GM18502 (cell line): ENCODE measurements at regions not wholly inside any gene's neighbourhood (a gene's known extent, or its start where the extent isn't known, plus 50 kb on each side); places are given as distances from the start of the nearest gene placed in this dataset.
"Not testable (repeated sequence)": the region's sequence is repeated elsewhere in the genome, so short reads cannot be mapped to it uniquely, and the experiment has no call there.

ENCODE experiments used
- ATAC-seq: cut with Tn5 transposase; IDR thresholded peaks from one replicate; pipeline ENCODE4 v1.9.1; 2021; ENCODE audit warnings: mild to moderate bottlenecking; ENCODE audit not compliant: unreplicated experiment, poor library complexity

- no peak for ATAC-seq
These were observed 1599.1 kb downstream of the PCDH9 start for GRCh38 chr13:65631078-65631477.

- no peak for ATAC-seq
These were observed 1600.2 kb downstream of the PCDH9 start for GRCh38 chr13:65629926-65630325.

GRCh38 chr13:65623148-65623547, 1607.0 kb downstream of the PCDH9 start:
- ATAC-seq, result no peak

GRCh38 chr13:65615506-65615905, 1614.6 kb downstream of the PCDH9 start:
- no peak for ATAC-seq

GRCh38 chr13:65613004-65613403, 1617.1 kb downstream of the PCDH9 start:
- no peak for ATAC-seq

GRCh38 chr13:65609350-65609749, 1620.8 kb downstream of the PCDH9 start:
- no peak for ATAC-seq

GRCh38 chr13:65606622-65607021, 1623.5 kb downstream of the PCDH9 start:
- ATAC-seq, result no peak

- ATAC-seq, result no peak
These were observed 1624.7 kb downstream of the PCDH9 start for GRCh38 chr13:65605396-65605795.

GRCh38 chr13:65603160-65603559, 1627.0 kb downstream of the PCDH9 start:
- no peak for ATAC-seq

- no peak for ATAC-seq
These were observed 1628.3 kb downstream of the PCDH9 start for GRCh38 chr13:65601855-65602254.

GRCh38 chr13:65600702-65601101, 1629.4 kb downstream of the PCDH9 start:
- no peak for ATAC-seq

- no peak for ATAC-seq
These were observed 1632.0 kb downstream of the PCDH9 start for GRCh38 chr13:65597839-65598818.

GRCh38 chr13:65595916-65596315, 1634.2 kb downstream of the PCDH9 start:
- ATAC-seq, result no peak

GRCh38 chr13:65594298-65594781, 1635.8 kb downstream of the PCDH9 start:
- no peak for ATAC-seq

GRCh38 chr13:65593298-65593874, 1636.8 kb downstream of the PCDH9 start:
- no peak for ATAC-seq

- ATAC-seq, result no peak
These were observed 1637.4 kb downstream of the PCDH9 start for GRCh38 chr13:65592731-65593130.

- no peak for ATAC-seq
These were observed 1644.8 kb downstream of the PCDH9 start for GRCh38 chr13:65585346-65585745.

GRCh38 chr13:65584126-65584525, 1646.0 kb downstream of the PCDH9 start:
- no peak for ATAC-seq

- no peak for ATAC-seq
These were observed 1648.0 kb downstream of the PCDH9 start for GRCh38 chr13:65582160-65582559.

- ATAC-seq, result not testable (repeated sequence)
These were observed 1665.6 kb downstream of the PCDH9 start for GRCh38 chr13:65564561-65564960.

GRCh38 chr13:65562305-65562704, 1667.8 kb downstream of the PCDH9 start:
- no peak for ATAC-seq
